ENCODE measurements at regions not wholly inside any gene's neighbourhood (a gene's known extent, or its start where the extent isn't known, plus 50 kb on each side); places are given as distances from the start of the nearest gene placed in this dataset.

DNA sequence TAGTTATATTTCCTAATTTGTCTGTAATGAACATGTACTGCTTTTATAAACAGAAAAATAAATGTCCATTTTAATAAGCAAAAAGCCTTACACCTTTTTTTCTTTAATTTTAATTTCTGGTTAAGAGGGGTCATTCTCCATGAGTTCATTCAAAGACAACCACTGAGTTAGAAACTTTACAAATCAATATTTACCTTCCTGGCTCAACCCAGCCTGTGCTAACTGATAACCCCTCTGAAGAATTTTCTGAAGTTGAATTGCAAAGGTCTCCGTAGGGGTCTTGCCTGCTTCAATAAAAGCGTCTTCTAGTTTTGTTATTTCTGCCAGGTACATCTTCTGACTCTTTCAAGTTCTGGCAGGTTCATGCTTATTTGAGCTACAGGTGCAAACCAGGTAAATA, 440.4 kb upstream of the SALL1 start:
- Histone ChIP-seq H3K4me1 (ENCODE audit: control insufficient read depth in 1 of 2, insufficient read depth in 2 of 2, low read length in 2 of 2) (no peaks in the 10 kb centered on the region), H3K36me3 (ENCODE audit: control insufficient read depth in 1 of 2, insufficient read depth in 2 of 2, low read length in 2 of 2) (no peaks in the 10 kb centered on the region), H3K79me2 (ENCODE audit: insufficient read depth, low read length) (no peaks in the 10 kb centered on the region), H3K4me3 (replicated peaks in 1 of 2; ENCODE audit: low read depth in 1 of 2, low read length in 2 of 2) (no peak overlapping the region), H3K4me2 (ENCODE audit: low read length) (no peak overlapping the region), H3K27ac (ENCODE audit: low read depth, low read length) (no peak overlapping the region), H3K9me3 (ENCODE audit: control insufficient read depth in 1 of 2, insufficient read depth in 1 of 2, low read depth in 1 of 2, low read length in 2 of 2) (peaks cover 0 to 20% of the 10 kb centered on the region in 2 experiments; a peak in 2 of 4 replicates), H3K27me3 (ENCODE audit: insufficient read depth, low read length) (no peaks in the 10 kb centered on the region), H3K9ac (ENCODE audit: low read length) (no peak overlapping the region), H3K9me2 (ENCODE audit: insufficient read depth) (no peaks in the 10 kb centered on the region), H2AFZ (ENCODE audit: low read depth, low read length, poor library complexity, severe bottlenecking) (no peak overlapping the region), H4K20me1 (ENCODE audit: insufficient read depth) (no peaks in the 10 kb centered on the region)
- no TSS peak for BruUV-seq (replicated peaks)
- CTCF ChIA-PET: no interaction called here
- RAD21 ChIA-PET (ENCODE audit: low non-redundant PET in 1 of 2, low total read pairs in 2 of 2, uncharacterized antibody in 2 of 2, unreplicated experiment in 2 of 2): no interaction called here
- POLR2A ChIA-PET: no interaction called here
- DNase-seq (ENCODE audit: low read depth, low spot score) (no peak), ATAC-seq (no peak)
- TF ChIP-seq, protein P1, sequence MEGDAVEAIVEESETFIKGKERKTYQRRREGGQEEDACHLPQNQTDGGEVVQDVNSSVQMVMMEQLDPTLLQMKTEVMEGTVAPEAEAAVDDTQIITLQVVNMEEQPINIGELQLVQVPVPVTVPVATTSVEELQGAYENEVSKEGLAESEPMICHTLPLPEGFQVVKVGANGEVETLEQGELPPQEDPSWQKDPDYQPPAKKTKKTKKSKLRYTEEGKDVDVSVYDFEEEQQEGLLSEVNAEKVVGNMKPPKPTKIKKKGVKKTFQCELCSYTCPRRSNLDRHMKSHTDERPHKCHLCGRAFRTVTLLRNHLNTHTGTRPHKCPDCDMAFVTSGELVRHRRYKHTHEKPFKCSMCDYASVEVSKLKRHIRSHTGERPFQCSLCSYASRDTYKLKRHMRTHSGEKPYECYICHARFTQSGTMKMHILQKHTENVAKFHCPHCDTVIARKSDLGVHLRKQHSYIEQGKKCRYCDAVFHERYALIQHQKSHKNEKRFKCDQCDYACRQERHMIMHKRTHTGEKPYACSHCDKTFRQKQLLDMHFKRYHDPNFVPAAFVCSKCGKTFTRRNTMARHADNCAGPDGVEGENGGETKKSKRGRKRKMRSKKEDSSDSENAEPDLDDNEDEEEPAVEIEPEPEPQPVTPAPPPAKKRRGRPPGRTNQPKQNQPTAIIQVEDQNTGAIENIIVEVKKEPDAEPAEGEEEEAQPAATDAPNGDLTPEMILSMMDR (IDR thresholded peaks at IDR 0.05 in 2 of 3, conservative IDR thresholded peaks at IDR 0.05 in 1 of 3; ENCODE audit: borderline replicate concordance in 1 of 3, insufficient read depth in 1 of 3, low read depth in 2 of 3, low read length in 2 of 3): no peak
- TF ChIP-seq, protein P2, sequence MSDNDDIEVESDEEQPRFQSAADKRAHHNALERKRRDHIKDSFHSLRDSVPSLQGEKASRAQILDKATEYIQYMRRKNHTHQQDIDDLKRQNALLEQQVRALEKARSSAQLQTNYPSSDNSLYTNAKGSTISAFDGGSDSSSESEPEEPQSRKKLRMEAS (IDR thresholded peaks at IDR 0.05): no peak
- TF ChIP-seq, protein P3, sequence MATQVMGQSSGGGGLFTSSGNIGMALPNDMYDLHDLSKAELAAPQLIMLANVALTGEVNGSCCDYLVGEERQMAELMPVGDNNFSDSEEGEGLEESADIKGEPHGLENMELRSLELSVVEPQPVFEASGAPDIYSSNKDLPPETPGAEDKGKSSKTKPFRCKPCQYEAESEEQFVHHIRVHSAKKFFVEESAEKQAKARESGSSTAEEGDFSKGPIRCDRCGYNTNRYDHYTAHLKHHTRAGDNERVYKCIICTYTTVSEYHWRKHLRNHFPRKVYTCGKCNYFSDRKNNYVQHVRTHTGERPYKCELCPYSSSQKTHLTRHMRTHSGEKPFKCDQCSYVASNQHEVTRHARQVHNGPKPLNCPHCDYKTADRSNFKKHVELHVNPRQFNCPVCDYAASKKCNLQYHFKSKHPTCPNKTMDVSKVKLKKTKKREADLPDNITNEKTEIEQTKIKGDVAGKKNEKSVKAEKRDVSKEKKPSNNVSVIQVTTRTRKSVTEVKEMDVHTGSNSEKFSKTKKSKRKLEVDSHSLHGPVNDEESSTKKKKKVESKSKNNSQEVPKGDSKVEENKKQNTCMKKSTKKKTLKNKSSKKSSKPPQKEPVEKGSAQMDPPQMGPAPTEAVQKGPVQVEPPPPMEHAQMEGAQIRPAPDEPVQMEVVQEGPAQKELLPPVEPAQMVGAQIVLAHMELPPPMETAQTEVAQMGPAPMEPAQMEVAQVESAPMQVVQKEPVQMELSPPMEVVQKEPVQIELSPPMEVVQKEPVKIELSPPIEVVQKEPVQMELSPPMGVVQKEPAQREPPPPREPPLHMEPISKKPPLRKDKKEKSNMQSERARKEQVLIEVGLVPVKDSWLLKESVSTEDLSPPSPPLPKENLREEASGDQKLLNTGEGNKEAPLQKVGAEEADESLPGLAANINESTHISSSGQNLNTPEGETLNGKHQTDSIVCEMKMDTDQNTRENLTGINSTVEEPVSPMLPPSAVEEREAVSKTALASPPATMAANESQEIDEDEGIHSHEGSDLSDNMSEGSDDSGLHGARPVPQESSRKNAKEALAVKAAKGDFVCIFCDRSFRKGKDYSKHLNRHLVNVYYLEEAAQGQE (IDR thresholded peaks at IDR 0.05; ENCODE audit: low read depth): no peak
- TF ChIP-seq EZH2phosphoT487 (IDR thresholded peaks at IDR 0.05; ENCODE audit: borderline replicate concordance) (no peak), ELF1 (IDR thresholded peaks at IDR 0.05; ENCODE audit: borderline replicate concordance, low read depth) (no peak), CEBPB (IDR thresholded peaks at IDR 0.05; ENCODE audit: low read depth) (no peak), TCF7L2 (IDR thresholded peaks at IDR 0.05; ENCODE audit: borderline replicate concordance, extremely low read depth, insufficient read depth, insufficient read length) (no peak), CBX3 (IDR thresholded peaks at IDR 0.05; ENCODE audit: low read depth) (no peak), SIN3A (IDR thresholded peaks at IDR 0.05; ENCODE audit: low read depth) (no peak), ZFX (IDR thresholded peaks at IDR 0.05) (no peak), YY1 (IDR thresholded peaks at IDR 0.05; ENCODE audit: extremely low read depth, insufficient replicate concordance, low read depth, low read length) (no peak), JUND (IDR thresholded peaks at IDR 0.05) (no peak), EZH2 (IDR thresholded peaks at IDR 0.05) (no peak), POLR2AphosphoS5 (IDR thresholded peaks at IDR 0.05; ENCODE audit: low read depth, low read length) (no peak), POLR2A (IDR thresholded peaks at IDR 0.05; ENCODE audit: borderline replicate concordance, extremely low read depth, insufficient read depth, insufficient read length) (no peak), EGR1 (IDR thresholded peaks at IDR 0.05; ENCODE audit: low read depth) (no peak)
- TF ChIP-seq, protein P4, sequence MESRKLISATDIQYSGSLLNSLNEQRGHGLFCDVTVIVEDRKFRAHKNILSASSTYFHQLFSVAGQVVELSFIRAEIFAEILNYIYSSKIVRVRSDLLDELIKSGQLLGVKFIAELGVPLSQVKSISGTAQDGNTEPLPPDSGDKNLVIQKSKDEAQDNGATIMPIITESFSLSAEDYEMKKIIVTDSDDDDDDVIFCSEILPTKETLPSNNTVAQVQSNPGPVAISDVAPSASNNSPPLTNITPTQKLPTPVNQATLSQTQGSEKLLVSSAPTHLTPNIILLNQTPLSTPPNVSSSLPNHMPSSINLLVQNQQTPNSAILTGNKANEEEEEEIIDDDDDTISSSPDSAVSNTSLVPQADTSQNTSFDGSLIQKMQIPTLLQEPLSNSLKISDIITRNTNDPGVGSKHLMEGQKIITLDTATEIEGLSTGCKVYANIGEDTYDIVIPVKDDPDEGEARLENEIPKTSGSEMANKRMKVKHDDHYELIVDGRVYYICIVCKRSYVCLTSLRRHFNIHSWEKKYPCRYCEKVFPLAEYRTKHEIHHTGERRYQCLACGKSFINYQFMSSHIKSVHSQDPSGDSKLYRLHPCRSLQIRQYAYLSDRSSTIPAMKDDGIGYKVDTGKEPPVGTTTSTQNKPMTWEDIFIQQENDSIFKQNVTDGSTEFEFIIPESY (IDR thresholded peaks at IDR 0.05; ENCODE audit: extremely low read depth, insufficient replicate concordance, low read length): no peak
- intact Hi-C loops (cut with micrococcal nuclease): no loop called here
